GM19324 (cell line): ENCODE measurements at regions not wholly inside any gene's neighbourhood (a gene's known extent, or its start where the extent isn't known, plus 50 kb on each side); places are given as distances from the start of the nearest gene placed in this dataset.

ENCODE experiments used
- ATAC-seq: cut with Tn5 transposase; IDR thresholded peaks from one replicate; pipeline ENCODE4 v1.9.1; 2021; ENCODE audit warnings: mild to moderate bottlenecking, moderate library complexity; ENCODE audit not compliant: unreplicated experiment, low FRiP score

- peak; percentile 68 for ATAC-seq
Measured at GRCh38 chr15:31799715-31800321, 230.5 kb upstream of the CHRNA7 start.

- ATAC-seq: no peak
Measured at GRCh38 chr15:31801152-31801551, 229.2 kb upstream of the CHRNA7 start.

- no peak for ATAC-seq
Measured at GRCh38 chr15:31802761-31803160, 227.6 kb upstream of the CHRNA7 start.

GRCh38 chr15:31803388-31803884 is 226.9 kb upstream of the CHRNA7 start:
- ATAC-seq: no peak

GRCh38 chr15:31805090-31805662 is 225.1 kb upstream of the CHRNA7 start:
- no peak for ATAC-seq

GRCh38 chr15:31806106-31806505 is 224.2 kb upstream of the CHRNA7 start:
- no peak for ATAC-seq

- no peak for ATAC-seq
Measured at GRCh38 chr15:31811641-31812040, 218.7 kb upstream of the CHRNA7 start.

GRCh38 chr15:31814082-31814481 is 216.2 kb upstream of the CHRNA7 start:
- ATAC-seq: no peak

- ATAC-seq: no peak
Measured at GRCh38 chr15:31815411-31816155, 214.7 kb upstream of the CHRNA7 start.

- no peak for ATAC-seq
Measured at GRCh38 chr15:31822463-31822862, 207.9 kb upstream of the CHRNA7 start.

- no peak for ATAC-seq
Measured at GRCh38 chr15:31824024-31824423, 206.3 kb upstream of the CHRNA7 start.

- ATAC-seq: no peak
Measured at GRCh38 chr15:31828594-31828993, 201.7 kb upstream of the CHRNA7 start.

GRCh38 chr15:31830591-31830990 is 199.7 kb upstream of the CHRNA7 start:
- no peak for ATAC-seq

- no peak for ATAC-seq
Measured at GRCh38 chr15:31831596-31831995, 198.7 kb upstream of the CHRNA7 start.

- ATAC-seq: no peak
Measured at GRCh38 chr15:31834654-31835053, 195.7 kb upstream of the CHRNA7 start.

- ATAC-seq: no peak
Measured at GRCh38 chr15:31839388-31839787, 190.9 kb upstream of the CHRNA7 start.

- ATAC-seq: no peak
Measured at GRCh38 chr15:31840849-31841476, 189.4 kb upstream of the CHRNA7 start.

- no peak for ATAC-seq
Measured at GRCh38 chr15:31842532-31843195, 187.7 kb upstream of the CHRNA7 start.

GRCh38 chr15:31843426-31844055 is 186.8 kb upstream of the CHRNA7 start:
- no peak for ATAC-seq

GRCh38 chr15:31845791-31846190 is 184.5 kb upstream of the CHRNA7 start:
- no peak for ATAC-seq
